ENCODE measurements at regions not wholly inside any gene's neighbourhood (a gene's known extent, or its start where the extent isn't known, plus 50 kb on each side); places are given as distances from the start of the nearest gene placed in this dataset.

DNA sequence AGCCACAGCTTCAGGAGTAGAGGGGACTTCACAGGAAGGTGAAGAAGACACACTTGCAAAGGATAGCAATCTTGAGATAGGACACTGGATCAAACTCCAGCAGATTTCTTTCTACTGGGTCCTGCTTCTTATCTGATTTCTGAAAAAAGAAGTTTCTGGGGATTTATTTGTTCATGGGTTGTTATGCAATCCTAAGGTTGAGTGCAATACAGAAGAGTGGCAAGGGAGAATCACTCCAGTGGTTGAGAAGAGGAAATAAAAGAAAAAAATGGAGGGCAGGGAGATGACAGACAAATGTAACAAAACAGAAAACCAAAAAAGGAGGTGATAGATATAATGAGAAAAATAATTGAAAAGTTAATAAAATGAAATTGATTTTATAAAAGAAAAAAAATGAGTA lies 858.3 kb downstream of the TUSC7 start:
- H3K27ac ChIP-seq (ENCODE audit: low read depth, low read length) = no peak overlapping the region
- no peak overlapping the region for H3K27ac Mint-ChIP-seq
- H3K27me3 Mint-ChIP-seq (ENCODE audit: insufficient read depth) = no peaks in the 10 kb centered on the region
- H3K4me1 ChIP-seq (ENCODE audit: control insufficient read depth, insufficient read depth, low read length) = no peaks in the 10 kb centered on the region
- no peaks in the 10 kb centered on the region for H3K27me3 ChIP-seq (ENCODE audit: control insufficient read depth, insufficient read depth, low read length, poor library complexity, severe bottlenecking)
- no peak overlapping the region for H3K4me3 ChIP-seq (ENCODE audit: low read length)
- peaks cover 4% of the 10 kb centered on the region for H3K9me3 Mint-ChIP-seq
- H3K36me3 ChIP-seq (ENCODE audit: control insufficient read depth, insufficient read depth, low read length) = no peaks in the 10 kb centered on the region
- H3K36me3 Mint-ChIP-seq (ENCODE audit: low read depth) = no peaks in the 10 kb centered on the region
- DNase-seq = no peak
- TF ChIP-seq, protein P1, sequence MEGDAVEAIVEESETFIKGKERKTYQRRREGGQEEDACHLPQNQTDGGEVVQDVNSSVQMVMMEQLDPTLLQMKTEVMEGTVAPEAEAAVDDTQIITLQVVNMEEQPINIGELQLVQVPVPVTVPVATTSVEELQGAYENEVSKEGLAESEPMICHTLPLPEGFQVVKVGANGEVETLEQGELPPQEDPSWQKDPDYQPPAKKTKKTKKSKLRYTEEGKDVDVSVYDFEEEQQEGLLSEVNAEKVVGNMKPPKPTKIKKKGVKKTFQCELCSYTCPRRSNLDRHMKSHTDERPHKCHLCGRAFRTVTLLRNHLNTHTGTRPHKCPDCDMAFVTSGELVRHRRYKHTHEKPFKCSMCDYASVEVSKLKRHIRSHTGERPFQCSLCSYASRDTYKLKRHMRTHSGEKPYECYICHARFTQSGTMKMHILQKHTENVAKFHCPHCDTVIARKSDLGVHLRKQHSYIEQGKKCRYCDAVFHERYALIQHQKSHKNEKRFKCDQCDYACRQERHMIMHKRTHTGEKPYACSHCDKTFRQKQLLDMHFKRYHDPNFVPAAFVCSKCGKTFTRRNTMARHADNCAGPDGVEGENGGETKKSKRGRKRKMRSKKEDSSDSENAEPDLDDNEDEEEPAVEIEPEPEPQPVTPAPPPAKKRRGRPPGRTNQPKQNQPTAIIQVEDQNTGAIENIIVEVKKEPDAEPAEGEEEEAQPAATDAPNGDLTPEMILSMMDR (conservative IDR thresholded peaks at IDR 0.05) = no peak
- no peak overlapping the region for H3K4me3 Mint-ChIP-seq
- H3K9me3 ChIP-seq (ENCODE audit: control insufficient read depth, low read length) = no peaks in the 10 kb centered on the region
- no peak overlapping the region for H3K9ac ChIP-seq (ENCODE audit: extremely low read depth, low read length, poor library complexity, severe bottlenecking)
- H3K4me1 Mint-ChIP-seq = peaks cover 3% of the 10 kb centered on the region

DNA sequence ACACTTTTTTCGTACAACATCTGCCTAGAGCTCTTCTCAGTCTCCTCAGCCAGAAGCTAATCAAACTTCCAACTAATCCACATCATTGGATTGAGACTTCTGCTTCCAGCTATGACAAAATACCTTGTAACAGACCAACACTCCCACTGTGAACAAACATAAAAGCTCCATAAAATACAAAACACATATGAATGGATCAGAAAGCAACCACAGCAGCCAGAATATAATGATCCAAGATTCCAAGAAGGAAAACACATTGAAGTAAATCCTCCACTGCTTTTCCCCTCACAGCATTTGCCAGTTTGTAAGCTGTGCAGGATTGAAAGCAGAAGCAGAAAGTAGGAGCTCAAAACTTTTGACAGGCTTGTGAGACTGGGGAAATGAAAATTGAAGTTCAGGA lies 863.2 kb downstream of the TUSC7 start:
- DNase-seq = no peak
- WGBS, 2 experiments (ENCODE audit: insufficient coverage in 1 of 2, insufficient read length in 1 of 2) = 88 to 100% methylated on average over 1 of the region's 1 CpG
- Histone ChIP-seq H3K27me3 (ENCODE audit: control insufficient read depth, insufficient read depth, low read length, poor library complexity, severe bottlenecking) (no peaks in the 10 kb centered on the region), H3K4me3 (ENCODE audit: low read length) (no peak overlapping the region), H3K4me1 (ENCODE audit: control insufficient read depth, insufficient read depth, low read length) (no peaks in the 10 kb centered on the region), H3K27ac (ENCODE audit: low read depth, low read length) (no peak overlapping the region), H3K36me3 (ENCODE audit: control insufficient read depth, insufficient read depth, low read length) (no peaks in the 10 kb centered on the region), H3K9ac (ENCODE audit: extremely low read depth, low read length, poor library complexity, severe bottlenecking) (no peak overlapping the region), H3K9me3 (ENCODE audit: control insufficient read depth, low read length) (no peaks in the 10 kb centered on the region)
- H3K36me3 Mint-ChIP-seq (ENCODE audit: low read depth) = no peaks in the 10 kb centered on the region
- peaks cover 4% of the 10 kb centered on the region for H3K4me1 Mint-ChIP-seq
- H3K27me3 Mint-ChIP-seq (ENCODE audit: insufficient read depth) = no peaks in the 10 kb centered on the region
- H3K27ac Mint-ChIP-seq = no peak overlapping the region
- no peak overlapping the region for H3K4me3 Mint-ChIP-seq
- TF ChIP-seq, protein P1 (conservative IDR thresholded peaks at IDR 0.05) = no peak
- H3K9me3 Mint-ChIP-seq = peaks cover 3% of the 10 kb centered on the region

DNA sequence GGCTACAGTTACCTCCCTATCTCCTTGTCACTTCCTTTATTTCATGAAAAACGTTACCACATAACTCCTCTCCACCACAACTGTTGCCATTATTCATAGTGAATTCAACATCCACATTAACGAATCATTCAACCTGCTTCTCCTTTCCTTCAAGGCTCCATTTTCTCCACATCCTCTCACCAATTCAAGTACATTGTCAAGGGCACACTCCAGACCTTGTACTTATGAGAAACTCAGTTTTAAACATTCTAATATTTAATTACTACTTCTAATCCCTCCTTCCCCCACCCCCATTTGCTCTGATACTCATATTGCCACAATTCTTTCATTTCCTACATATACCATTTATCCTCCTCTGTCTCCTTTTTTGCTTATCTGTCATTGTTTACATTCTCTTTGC lies 871.2 kb downstream of the TUSC7 start:
- Histone ChIP-seq H3K36me3 (ENCODE audit: control insufficient read depth, insufficient read depth, low read length) (no peaks in the 10 kb centered on the region), H3K27ac (ENCODE audit: low read depth, low read length) (no peak overlapping the region), H3K4me3 (ENCODE audit: low read length) (no peak overlapping the region), H3K27me3 (ENCODE audit: control insufficient read depth, insufficient read depth, low read length, poor library complexity, severe bottlenecking) (no peaks in the 10 kb centered on the region), H3K4me1 (ENCODE audit: control insufficient read depth, insufficient read depth, low read length) (no peaks in the 10 kb centered on the region), H3K9me3 (ENCODE audit: control insufficient read depth, low read length) (no peaks in the 10 kb centered on the region), H3K9ac (ENCODE audit: extremely low read depth, low read length, poor library complexity, severe bottlenecking) (no peak overlapping the region)
- H3K27ac Mint-ChIP-seq = no peak overlapping the region
- H3K4me1 Mint-ChIP-seq = no peaks in the 10 kb centered on the region
- no peak overlapping the region for H3K4me3 Mint-ChIP-seq
- WGBS, 2 experiments (ENCODE audit: insufficient coverage in 1 of 2, insufficient read length in 1 of 2) = 81% methylated on average over 2 of the region's 2 CpGs
- DNase-seq = no peak
- H3K36me3 Mint-ChIP-seq (ENCODE audit: low read depth) = no peaks in the 10 kb centered on the region
- H3K9me3 Mint-ChIP-seq = peaks cover 3% of the 10 kb centered on the region
- TF ChIP-seq, protein P1 (conservative IDR thresholded peaks at IDR 0.05) = no peak
- no peaks in the 10 kb centered on the region for H3K27me3 Mint-ChIP-seq (ENCODE audit: insufficient read depth)

Measured in endodermal cell (in vitro differentiated cells).